ENCODE measurements at regions not wholly inside any gene's neighbourhood (a gene's known extent, or its start where the extent isn't known, plus 50 kb on each side); places are given as distances from the start of the nearest gene placed in this dataset.

GRCh38 chr16:55217392-55217791 is 106.6 kb upstream of the IRX6 start:
- TF ChIP-seq CTCF (conservative IDR thresholded peaks at IDR 0.05) (no peak), ZFX (IDR thresholded peaks at IDR 0.05) (no peak)
